ENCODE measurements at regions not wholly inside any gene's neighbourhood (a gene's known extent, or its start where the extent isn't known, plus 50 kb on each side); places are given as distances from the start of the nearest gene placed in this dataset.

GRCh38 chr3:34268032-34268709 lies 469.7 kb downstream of the PDCD6IP start:
- TF ChIP-seq POLR2A (IDR thresholded peaks at IDR 0.05) (no peak), POLR2AphosphoS5 (IDR thresholded peaks at IDR 0.05) (no peak), CTCF (IDR thresholded peaks at IDR 0.05) (no peak)

Data from sigmoid colon (tissue), 4 donors.